ACC112 (cell line): ENCODE measurements at regions not wholly inside any gene's neighbourhood (a gene's known extent, or its start where the extent isn't known, plus 50 kb on each side); places are given as distances from the start of the nearest gene placed in this dataset.

Experiments
- H2AFZ ChIP-seq: fragments of 200-600 bp; sonication (generic); one replicate; pipeline ENCODE4 v1.6.0; 2017; ENCODE audit warnings: antibody characterized with exemption, low read length; ENCODE audit not compliant: unreplicated experiment
- H3K27ac ChIP-seq: fragments of 200-600 bp; sonication (generic); 2 replicates; pipeline ENCODE4 v1.5.1; 2014; ENCODE audit warnings: low read depth, mild to moderate bottlenecking, antibody characterized with exemption, low read length, moderate library complexity
- H3K27me3 ChIP-seq: fragments of 200-600 bp; sonication (generic); 2 replicates; pipeline ENCODE4 v1.6.1; 2014; ENCODE audit warnings: mild to moderate bottlenecking, antibody characterized with exemption, low read length, moderate library complexity, mixed read lengths; ENCODE audit not compliant: insufficient read depth
- H3K36me3 ChIP-seq: fragments of 200-600 bp; sonication (generic); 2 replicates; pipeline ENCODE4 v1.6.1; 2016; ENCODE audit warnings: mild to moderate bottlenecking, antibody characterized with exemption, low read length, moderate library complexity, mixed read lengths; ENCODE audit not compliant: insufficient read depth
- H3K4me1 ChIP-seq: fragments of 200-600 bp; sonication (generic); one replicate; pipeline ENCODE4 v1.6.1; 2016; ENCODE audit warnings: low read length, mixed read lengths; ENCODE audit not compliant: insufficient read depth, unreplicated experiment, control insufficient read depth
- H3K4me3 ChIP-seq: fragments of 200-600 bp; sonication (generic); 2 replicates; pipeline ENCODE4 v1.5.1; 2014; ENCODE audit warnings: mild to moderate bottlenecking, low read depth, low read length
- H3K79me2 ChIP-seq: fragments of 200-600 bp; sonication (generic); one replicate; pipeline ENCODE4 v1.6.0; 2016; ENCODE audit warnings: low read length; ENCODE audit not compliant: control insufficient read depth, unreplicated experiment, insufficient read depth

- Histone ChIP-seq H2AFZ (no peak overlapping the region), H3K79me2 (no peaks in the 10 kb centered on the region), H3K36me3 (no peaks in the 10 kb centered on the region), H3K27ac (no peak overlapping the region), H3K4me3 (no peak overlapping the region), H3K4me1 (peaks cover 7% of the 10 kb centered on the region), H3K27me3 (no peaks in the 10 kb centered on the region)
Observed at GRCh38 chr1:221162939-221163338, 283.7 kb downstream of the HLX start.

GRCh38 chr1:221164029-221164428 lies 284.8 kb downstream of the HLX start:
- no peaks in the 10 kb centered on the region for H3K36me3 ChIP-seq
- H3K79me2 ChIP-seq: no peaks in the 10 kb centered on the region
- no peaks in the 10 kb centered on the region for H3K27me3 ChIP-seq
- no peak overlapping the region for H2AFZ ChIP-seq
- no peak overlapping the region for H3K4me3 ChIP-seq
- H3K27ac ChIP-seq: no peak overlapping the region
- H3K4me1 ChIP-seq: peaks cover 7% of the 10 kb centered on the region

GRCh38 chr1:221164951-221165838 lies 286.0 kb downstream of the HLX start:
- no peaks in the 10 kb centered on the region for H3K36me3 ChIP-seq
- no peaks in the 10 kb centered on the region for H3K79me2 ChIP-seq
- no peaks in the 10 kb centered on the region for H3K27me3 ChIP-seq
- no peak overlapping the region for H3K27ac ChIP-seq
- no peak overlapping the region for H3K4me3 ChIP-seq
- H3K4me1 ChIP-seq: peaks cover 7% of the 10 kb centered on the region
- H2AFZ ChIP-seq: no peak overlapping the region

GRCh38 chr1:221165839-221166500 lies 286.7 kb downstream of the HLX start:
- H3K4me1 ChIP-seq: peaks cover 7% of the 10 kb centered on the region
- H3K27me3 ChIP-seq: no peaks in the 10 kb centered on the region
- H3K27ac ChIP-seq: no peak overlapping the region
- no peaks in the 10 kb centered on the region for H3K36me3 ChIP-seq
- no peaks in the 10 kb centered on the region for H3K79me2 ChIP-seq
- no peak overlapping the region for H3K4me3 ChIP-seq
- H2AFZ ChIP-seq: no peak overlapping the region

- Histone ChIP-seq H3K4me1 (peaks cover 2% of the 10 kb centered on the region), H3K27me3 (no peaks in the 10 kb centered on the region), H3K27ac (no peak overlapping the region), H3K36me3 (no peaks in the 10 kb centered on the region), H3K4me3 (no peak overlapping the region), H3K79me2 (no peaks in the 10 kb centered on the region), H2AFZ (no peak overlapping the region)
Observed at GRCh38 chr1:221166559-221167318, 287.5 kb downstream of the HLX start.

- Histone ChIP-seq H3K36me3 (no peaks in the 10 kb centered on the region), H3K27me3 (no peaks in the 10 kb centered on the region), H3K4me1 (no peaks in the 10 kb centered on the region), H3K4me3 (no peak overlapping the region), H2AFZ (peak overlapping the region; percentile 12), H3K27ac (no peak overlapping the region), H3K79me2 (no peaks in the 10 kb centered on the region)
Observed at GRCh38 chr1:221169447-221169889, 290.2 kb downstream of the HLX start.

- no peak overlapping the region for H2AFZ ChIP-seq
- H3K79me2 ChIP-seq: no peaks in the 10 kb centered on the region
- no peaks in the 10 kb centered on the region for H3K27me3 ChIP-seq
- H3K4me1 ChIP-seq: no peaks in the 10 kb centered on the region
- no peak overlapping the region for H3K27ac ChIP-seq
- no peaks in the 10 kb centered on the region for H3K36me3 ChIP-seq
- H3K4me3 ChIP-seq: no peak overlapping the region
Observed at GRCh38 chr1:221170171-221170570, 290.9 kb downstream of the HLX start.

GRCh38 chr1:221171768-221172167 lies 292.5 kb downstream of the HLX start:
- no peaks in the 10 kb centered on the region for H3K79me2 ChIP-seq
- H3K27ac ChIP-seq: no peak overlapping the region
- no peaks in the 10 kb centered on the region for H3K27me3 ChIP-seq
- H3K36me3 ChIP-seq: no peaks in the 10 kb centered on the region
- no peak overlapping the region for H2AFZ ChIP-seq
- no peaks in the 10 kb centered on the region for H3K4me1 ChIP-seq
- H3K4me3 ChIP-seq: no peak overlapping the region

- no peak overlapping the region for H3K4me3 ChIP-seq
- no peak overlapping the region for H2AFZ ChIP-seq
Observed at GRCh38 chr1:221172841-221173240, 293.6 kb downstream of the HLX start.

GRCh38 chr1:221174330-221174993 lies 295.2 kb downstream of the HLX start:
- Histone ChIP-seq H2AFZ (no peak overlapping the region), H3K4me3 (no peak overlapping the region), H3K79me2 (no peaks in the 10 kb centered on the region), H3K4me1 (no peaks in the 10 kb centered on the region), H3K27me3 (no peaks in the 10 kb centered on the region), H3K27ac (no peak overlapping the region), H3K36me3 (no peaks in the 10 kb centered on the region)

More at GRCh38 chr1:221172841-221173240, 293.6 kb downstream of the HLX start:
- no peaks in the 10 kb centered on the region for H3K4me1 ChIP-seq
- no peaks in the 10 kb centered on the region for H3K36me3 ChIP-seq
- H3K27me3 ChIP-seq: no peaks in the 10 kb centered on the region
- no peak overlapping the region for H3K27ac ChIP-seq
- no peaks in the 10 kb centered on the region for H3K79me2 ChIP-seq
